OCI-LY3 (cell line): ENCODE measurements at regions not wholly inside any gene's neighbourhood (a gene's known extent, or its start where the extent isn't known, plus 50 kb on each side); places are given as distances from the start of the nearest gene placed in this dataset.

Source experiments
- EZH2phosphoT487 ChIP-seq: fragments of 200-600 bp; shearing (Covaris generic); IDR thresholded peaks from 2 replicates; pipeline ENCODE4 v1.6.1; 2018; ENCODE audit warnings: antibody characterized with exemption, mixed run types, low read depth
- TF ChIP-seq, protein P1 (sequence below): fragments of 200-600, 300-600 bp; sonication (generic); IDR thresholded peaks from 2 replicates; pipeline ENCODE4 v1.5.1; 2014; ENCODE audit warnings: antibody characterized with exemption, low read length, low read depth

DNA sequence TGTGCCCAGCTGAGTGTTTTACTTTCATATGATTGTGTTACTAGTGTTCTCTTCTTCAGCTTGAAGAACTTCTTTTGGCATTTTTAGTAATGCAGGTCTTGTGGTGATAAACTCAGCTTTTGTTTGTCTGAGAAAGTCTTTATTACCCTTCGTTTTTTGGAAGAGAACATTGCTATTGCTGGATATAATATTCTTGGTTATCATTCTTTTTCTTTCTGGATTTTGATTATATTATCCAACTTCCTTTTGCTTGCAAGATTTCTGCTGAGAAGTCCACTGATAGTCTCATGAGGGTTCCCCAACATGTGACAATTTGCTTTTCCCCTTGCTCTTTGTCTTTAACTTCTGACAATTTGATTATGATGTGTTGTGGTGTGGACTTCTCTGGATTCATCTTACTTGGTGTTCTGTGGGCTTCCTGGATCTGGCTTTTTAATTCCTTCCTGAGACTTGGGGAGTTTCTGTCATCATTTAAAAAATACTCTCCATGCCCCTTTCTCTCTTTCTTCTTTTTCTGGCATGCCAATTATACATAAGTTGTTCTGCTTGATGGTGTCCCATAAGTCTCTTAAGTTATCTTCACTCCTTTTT is 416.8 kb downstream of the CCDC91 start:
- TF ChIP-seq, protein P1, sequence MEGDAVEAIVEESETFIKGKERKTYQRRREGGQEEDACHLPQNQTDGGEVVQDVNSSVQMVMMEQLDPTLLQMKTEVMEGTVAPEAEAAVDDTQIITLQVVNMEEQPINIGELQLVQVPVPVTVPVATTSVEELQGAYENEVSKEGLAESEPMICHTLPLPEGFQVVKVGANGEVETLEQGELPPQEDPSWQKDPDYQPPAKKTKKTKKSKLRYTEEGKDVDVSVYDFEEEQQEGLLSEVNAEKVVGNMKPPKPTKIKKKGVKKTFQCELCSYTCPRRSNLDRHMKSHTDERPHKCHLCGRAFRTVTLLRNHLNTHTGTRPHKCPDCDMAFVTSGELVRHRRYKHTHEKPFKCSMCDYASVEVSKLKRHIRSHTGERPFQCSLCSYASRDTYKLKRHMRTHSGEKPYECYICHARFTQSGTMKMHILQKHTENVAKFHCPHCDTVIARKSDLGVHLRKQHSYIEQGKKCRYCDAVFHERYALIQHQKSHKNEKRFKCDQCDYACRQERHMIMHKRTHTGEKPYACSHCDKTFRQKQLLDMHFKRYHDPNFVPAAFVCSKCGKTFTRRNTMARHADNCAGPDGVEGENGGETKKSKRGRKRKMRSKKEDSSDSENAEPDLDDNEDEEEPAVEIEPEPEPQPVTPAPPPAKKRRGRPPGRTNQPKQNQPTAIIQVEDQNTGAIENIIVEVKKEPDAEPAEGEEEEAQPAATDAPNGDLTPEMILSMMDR, result no peak
- no peak for TF ChIP-seq EZH2phosphoT487
